ENCODE measurements at regions not wholly inside any gene's neighbourhood (a gene's known extent, or its start where the extent isn't known, plus 50 kb on each side); places are given as distances from the start of the nearest gene placed in this dataset.
"Not testable (repeated sequence)": the region's sequence is repeated elsewhere in the genome, so short reads cannot be mapped to it uniquely, and the experiment has no call there.

DNA sequence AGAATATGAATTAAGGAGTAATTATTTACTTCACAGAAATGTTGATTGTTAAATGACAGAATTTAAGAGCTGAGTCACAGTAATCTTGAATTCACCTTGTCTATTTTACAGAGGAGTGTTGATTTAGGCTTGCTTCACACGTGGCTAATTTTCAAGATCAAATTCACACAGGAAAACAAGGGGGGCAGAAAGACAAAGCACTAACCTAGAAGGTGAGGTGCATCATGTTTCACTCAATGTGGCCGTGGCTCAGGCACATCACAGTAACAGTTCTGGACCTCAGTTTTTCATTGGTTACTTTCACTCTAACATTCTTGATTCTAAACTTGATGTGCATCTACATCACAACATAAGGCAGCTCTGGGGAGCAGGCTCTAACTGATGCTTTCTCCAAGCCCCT is 69.6 kb upstream of the GNAQ start:
- H3K27me3 ChIP-seq (replicated peaks; ENCODE audit: insufficient read depth), result peaks cover 35% of the 10 kb centered on the region
- no peaks in the 10 kb centered on the region for H3K79me2 ChIP-seq (ENCODE audit: insufficient read depth)
- H2AFZ ChIP-seq, result no peak overlapping the region
- H3K9me3 ChIP-seq (ENCODE audit: low read depth), result no peaks in the 10 kb centered on the region
- H3K9me2 ChIP-seq (ENCODE audit: insufficient read depth), result no peaks in the 10 kb centered on the region
- no peak for DNase-seq
- no peaks in the 10 kb centered on the region for H3F3A ChIP-seq (ENCODE audit: insufficient read depth)
- no peak overlapping the region for H3K4me3 ChIP-seq
- WGBS, 2 experiments (ENCODE audit: low coverage in 1 of 2, low lambda C conversion rate in 2 of 2, missing lambda C conversion rate in 2 of 2), result 23 to 28% methylated on average over 2 of the region's 2 CpGs
- no peaks in the 10 kb centered on the region for H3K36me3 ChIP-seq (ENCODE audit: low read depth)
- H3K4me1 ChIP-seq (ENCODE audit: insufficient read depth), result no peaks in the 10 kb centered on the region
- TF ChIP-seq EZH2phosphoT487 (IDR thresholded peaks at IDR 0.05; ENCODE audit: insufficient read depth, low read depth) (no peak), EZH2 (IDR thresholded peaks at IDR 0.05; ENCODE audit: insufficient read depth, poor library complexity, severe bottlenecking) (no peak)
- no peak overlapping the region for H3K27ac ChIP-seq
- in situ Hi-C loops (cut with MboI), result no loop called here
- no peak overlapping the region for H3K9ac ChIP-seq
- H3K4me2 ChIP-seq (ENCODE audit: unreplicated experiment), result no peak overlapping the region
- no peaks in the 10 kb centered on the region for H4K20me1 ChIP-seq (ENCODE audit: insufficient read depth)

DNA sequence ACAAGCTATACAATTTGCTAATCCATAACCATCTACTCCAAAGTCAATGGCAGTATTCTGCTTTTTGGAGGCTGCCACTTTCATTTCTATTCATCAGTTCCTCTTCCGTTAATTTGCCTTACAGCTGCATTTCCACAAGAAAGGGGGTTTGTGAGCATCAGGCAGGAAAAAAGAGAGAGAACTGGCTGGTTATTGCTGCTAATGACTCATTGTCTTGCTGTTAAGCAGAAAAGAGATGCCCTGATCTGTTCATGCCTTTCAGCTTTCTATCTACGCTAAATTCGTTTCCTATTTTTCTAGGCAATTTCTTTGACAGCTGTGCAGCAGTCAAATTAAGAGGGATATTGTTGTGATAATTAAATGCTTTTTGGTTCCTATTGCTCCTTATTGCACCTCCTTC is 65.9 kb upstream of the GNAQ start:
- no peak overlapping the region for H3K4me3 ChIP-seq
- peaks cover 29% of the 10 kb centered on the region for H3K27me3 ChIP-seq (replicated peaks; ENCODE audit: insufficient read depth)
- H3K9me2 ChIP-seq (ENCODE audit: insufficient read depth), result no peaks in the 10 kb centered on the region
- no peak for DNase-seq
- TF ChIP-seq EZH2phosphoT487 (IDR thresholded peaks at IDR 0.05; ENCODE audit: insufficient read depth, low read depth) (no peak), EZH2 (IDR thresholded peaks at IDR 0.05; ENCODE audit: insufficient read depth, poor library complexity, severe bottlenecking) (no peak)
- H2AFZ ChIP-seq, result no peak overlapping the region
- no peak overlapping the region for H3K27ac ChIP-seq
- no peaks in the 10 kb centered on the region for H3K36me3 ChIP-seq (ENCODE audit: low read depth)
- H3K9me3 ChIP-seq (ENCODE audit: low read depth), result no peaks in the 10 kb centered on the region
- no peak overlapping the region for H3K9ac ChIP-seq
- no peaks in the 10 kb centered on the region for H4K20me1 ChIP-seq (ENCODE audit: insufficient read depth)
- in situ Hi-C loops (cut with MboI), result no loop called here
- WGBS, 2 experiments (ENCODE audit: low coverage in 1 of 2, low lambda C conversion rate in 2 of 2, missing lambda C conversion rate in 2 of 2), result 59 to 62% methylated on average over 3 of the region's 3 CpGs
- no peaks in the 10 kb centered on the region for H3F3A ChIP-seq (ENCODE audit: insufficient read depth)
- no peaks in the 10 kb centered on the region for H3K4me1 ChIP-seq (ENCODE audit: insufficient read depth)
- H3K4me2 ChIP-seq (ENCODE audit: unreplicated experiment), result no peak overlapping the region
- no peaks in the 10 kb centered on the region for H3K79me2 ChIP-seq (ENCODE audit: insufficient read depth)

DNA sequence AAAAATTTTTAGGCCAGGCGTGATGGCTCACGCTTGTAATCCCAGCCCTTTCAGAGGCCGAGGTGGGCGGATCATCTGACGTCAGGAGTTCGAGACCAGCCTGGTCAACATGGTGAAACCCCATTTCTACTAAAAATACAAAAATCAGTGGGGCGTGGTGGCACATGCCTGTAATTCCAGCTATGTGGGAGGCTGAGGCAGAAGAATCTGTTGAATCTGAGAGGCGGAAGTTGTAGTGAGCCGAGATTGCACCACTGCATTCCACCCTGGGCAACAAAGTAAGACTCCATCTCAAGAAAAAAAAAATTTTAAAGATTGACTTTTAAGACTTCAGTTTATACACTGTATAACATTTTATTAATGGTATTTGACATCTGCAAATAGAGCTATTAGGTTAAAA is 60.1 kb upstream of the GNAQ start:
- in situ Hi-C loops (cut with MboI), result loop anchor here (5.0 kb wide), 1 partner anchor 49 kb away; no protein-coding TSS in a partner anchor
- no peaks in the 10 kb centered on the region for H3K79me2 ChIP-seq (ENCODE audit: insufficient read depth)
- H3K9me2 ChIP-seq (ENCODE audit: insufficient read depth), result no peaks in the 10 kb centered on the region
- H3K9me3 ChIP-seq (ENCODE audit: low read depth), result no peaks in the 10 kb centered on the region
- H2AFZ ChIP-seq, result no peak overlapping the region
- WGBS, 2 experiments (ENCODE audit: low coverage in 1 of 2, low lambda C conversion rate in 2 of 2, missing lambda C conversion rate in 2 of 2), result 73 to 77% methylated on average over 9 of the region's 9 CpGs
- no peak overlapping the region for H3K9ac ChIP-seq
- no peak overlapping the region for H3K27ac ChIP-seq
- DNase-seq, result no peak
- no peak overlapping the region for H3K4me2 ChIP-seq (ENCODE audit: unreplicated experiment)
- H3K4me3 ChIP-seq, result no peak overlapping the region
- TF ChIP-seq EZH2 (IDR thresholded peaks at IDR 0.05; ENCODE audit: insufficient read depth, poor library complexity, severe bottlenecking) (no peak), EZH2phosphoT487 (IDR thresholded peaks at IDR 0.05; ENCODE audit: insufficient read depth, low read depth) (no peak)
- H4K20me1 ChIP-seq (ENCODE audit: insufficient read depth), result no peaks in the 10 kb centered on the region
- peaks cover 7% of the 10 kb centered on the region; the same call in 1 of the 2 replicates for H3K27me3 ChIP-seq (replicated peaks; ENCODE audit: insufficient read depth)
- H3K36me3 ChIP-seq (ENCODE audit: low read depth), result no peaks in the 10 kb centered on the region
- H3F3A ChIP-seq (ENCODE audit: insufficient read depth), result no peaks in the 10 kb centered on the region
- no peaks in the 10 kb centered on the region for H3K4me1 ChIP-seq (ENCODE audit: insufficient read depth)

DNA sequence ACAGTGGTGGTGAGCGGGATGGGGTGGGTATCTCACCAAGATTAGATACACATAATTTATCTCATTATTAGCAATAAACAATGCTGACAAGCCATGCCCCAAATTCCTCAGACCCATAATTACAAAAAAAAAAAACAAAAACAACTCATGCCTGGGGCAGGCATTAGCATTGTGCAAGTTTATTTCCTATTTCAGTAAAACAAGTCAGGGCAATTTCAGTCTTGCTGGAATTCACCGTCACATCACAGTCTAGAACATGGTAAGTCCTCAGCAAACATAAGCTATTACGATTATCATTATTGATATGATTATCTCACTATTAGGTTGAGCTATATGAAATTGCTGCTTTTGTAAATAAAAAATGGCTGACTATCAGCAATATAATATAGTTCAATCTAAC is 57.5 kb upstream of the GNAQ start:
- WGBS, 2 experiments (ENCODE audit: low coverage in 1 of 2, low lambda C conversion rate in 2 of 2, missing lambda C conversion rate in 2 of 2), result 57 to 63% methylated on average over 3 of the region's 3 CpGs

DNA sequence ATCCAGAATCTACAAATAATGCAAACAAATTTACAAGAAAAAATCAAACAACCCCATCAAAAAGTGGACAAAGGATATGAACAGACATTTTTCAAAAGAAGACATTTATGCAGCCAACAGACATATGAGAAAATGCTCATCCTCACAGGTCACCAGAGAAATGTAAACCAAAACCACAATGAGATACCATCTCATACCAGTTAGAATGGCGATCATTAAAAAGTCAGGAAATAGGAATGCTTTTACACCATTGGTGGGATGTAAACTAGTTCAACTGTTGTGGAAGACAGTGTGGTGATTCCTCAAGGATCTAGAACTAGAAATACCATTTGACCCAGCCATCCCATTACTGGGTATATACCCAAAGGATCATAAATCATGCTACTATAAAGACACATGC is 56.6 kb upstream of the GNAQ start:
- H3K4me3 ChIP-seq; H3K9ac ChIP-seq; H3F3A ChIP-seq (ENCODE audit: insufficient read depth); DNase-seq; H3K9me3 ChIP-seq (ENCODE audit: low read depth); H2AFZ ChIP-seq; H4K20me1 ChIP-seq (ENCODE audit: insufficient read depth); H3K27me3 ChIP-seq (replicated peaks; ENCODE audit: insufficient read depth); H3K4me2 ChIP-seq (ENCODE audit: unreplicated experiment); H3K79me2 ChIP-seq (ENCODE audit: insufficient read depth); H3K9me2 ChIP-seq (ENCODE audit: insufficient read depth); H3K4me1 ChIP-seq (ENCODE audit: insufficient read depth); H3K27ac ChIP-seq; in situ Hi-C loops (cut with MboI); H3K36me3 ChIP-seq (ENCODE audit: low read depth): not testable (repeated sequence)
- 72 to 90% methylated on average over 1 of the region's 1 CpG for WGBS, 2 experiments (ENCODE audit: low coverage in 1 of 2, low lambda C conversion rate in 2 of 2, missing lambda C conversion rate in 2 of 2)

More for the DNA sequence above, 57.5 kb upstream of the GNAQ start:
- Histone ChIP-seq H3K9me3 (ENCODE audit: low read depth) (no peaks in the 10 kb centered on the region), H3K9ac (no peak overlapping the region), H3K4me2 (ENCODE audit: unreplicated experiment) (no peak overlapping the region), H3K4me1 (ENCODE audit: insufficient read depth) (no peaks in the 10 kb centered on the region), H3F3A (ENCODE audit: insufficient read depth) (no peaks in the 10 kb centered on the region), H3K9me2 (ENCODE audit: insufficient read depth) (no peaks in the 10 kb centered on the region), H3K4me3 (no peak overlapping the region), H3K36me3 (ENCODE audit: low read depth) (no peaks in the 10 kb centered on the region), H3K27me3 (replicated peaks; ENCODE audit: insufficient read depth) (no peaks in the 10 kb centered on the region), H2AFZ (no peak overlapping the region), H4K20me1 (ENCODE audit: insufficient read depth) (no peaks in the 10 kb centered on the region), H3K79me2 (ENCODE audit: insufficient read depth) (no peaks in the 10 kb centered on the region), H3K27ac (no peak overlapping the region)
- TF ChIP-seq EZH2phosphoT487 (IDR thresholded peaks at IDR 0.05; ENCODE audit: insufficient read depth, low read depth), result no peak
- no peak for TF ChIP-seq EZH2 (IDR thresholded peaks at IDR 0.05; ENCODE audit: insufficient read depth, poor library complexity, severe bottlenecking)
- DNase-seq, result no peak
- in situ Hi-C loops (cut with MboI), result no loop called here

Data from GM23248 (cell line).